ENCODE measurements at regions not wholly inside any gene's neighbourhood (a gene's known extent, or its start where the extent isn't known, plus 50 kb on each side); places are given as distances from the start of the nearest gene placed in this dataset.

GRCh38 chr4:32219306-32220075, 1499.3 kb downstream of the PCDH7 start:
- H3K4me1 ChIP-seq: no peaks in the 10 kb centered on the region
- ChIA-PET POLR2A (no interaction called here), CTCF (no interaction called here)
- H3K36me3 ChIP-seq (ENCODE audit: control insufficient read depth, insufficient read depth, low read length): no peaks in the 10 kb centered on the region
- TF ChIP-seq, protein P1, sequence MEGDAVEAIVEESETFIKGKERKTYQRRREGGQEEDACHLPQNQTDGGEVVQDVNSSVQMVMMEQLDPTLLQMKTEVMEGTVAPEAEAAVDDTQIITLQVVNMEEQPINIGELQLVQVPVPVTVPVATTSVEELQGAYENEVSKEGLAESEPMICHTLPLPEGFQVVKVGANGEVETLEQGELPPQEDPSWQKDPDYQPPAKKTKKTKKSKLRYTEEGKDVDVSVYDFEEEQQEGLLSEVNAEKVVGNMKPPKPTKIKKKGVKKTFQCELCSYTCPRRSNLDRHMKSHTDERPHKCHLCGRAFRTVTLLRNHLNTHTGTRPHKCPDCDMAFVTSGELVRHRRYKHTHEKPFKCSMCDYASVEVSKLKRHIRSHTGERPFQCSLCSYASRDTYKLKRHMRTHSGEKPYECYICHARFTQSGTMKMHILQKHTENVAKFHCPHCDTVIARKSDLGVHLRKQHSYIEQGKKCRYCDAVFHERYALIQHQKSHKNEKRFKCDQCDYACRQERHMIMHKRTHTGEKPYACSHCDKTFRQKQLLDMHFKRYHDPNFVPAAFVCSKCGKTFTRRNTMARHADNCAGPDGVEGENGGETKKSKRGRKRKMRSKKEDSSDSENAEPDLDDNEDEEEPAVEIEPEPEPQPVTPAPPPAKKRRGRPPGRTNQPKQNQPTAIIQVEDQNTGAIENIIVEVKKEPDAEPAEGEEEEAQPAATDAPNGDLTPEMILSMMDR (IDR thresholded peaks at IDR 0.05; ENCODE audit: insufficient read depth in 1 of 2, low read depth in 1 of 2, low read length in 1 of 2, severe bottlenecking in 1 of 2, unreplicated experiment in 1 of 2): no peak
- no TSS peak for BruUV-seq (replicated peaks)
- Mint-ChIP-seq H3K27me3 (ENCODE audit: insufficient read depth, unreplicated experiment) (no peaks in the 10 kb centered on the region), H3K4me3 (ENCODE audit: unreplicated experiment) (no peak overlapping the region), H3K4me1 (ENCODE audit: low read depth, unreplicated experiment) (no peaks in the 10 kb centered on the region), H3K36me3 (ENCODE audit: insufficient read depth, unreplicated experiment) (no peaks in the 10 kb centered on the region), H3K9me3 (ENCODE audit: unreplicated experiment) (no peaks in the 10 kb centered on the region), H3K27ac (ENCODE audit: unreplicated experiment) (no peak overlapping the region)
- intact Hi-C loops (cut with micrococcal nuclease; ENCODE audit: unreplicated experiment): no loop called here
- H3K4me3 ChIP-seq (ENCODE audit: low read depth, low read length): no peak overlapping the region
- no peak for DNase-seq
- H3K9me3 ChIP-seq: no peaks in the 10 kb centered on the region
- no peaks in the 10 kb centered on the region for H3K27me3 ChIP-seq (replicated peaks; ENCODE audit: control insufficient read depth, insufficient read depth, low read length)

GRCh38 chr4:32226204-32226603, 1506.0 kb downstream of the PCDH7 start:
- BruUV-seq (replicated peaks): no TSS peak
- no peaks in the 10 kb centered on the region for H3K9me3 ChIP-seq
- H3K36me3 ChIP-seq (ENCODE audit: control insufficient read depth, insufficient read depth, low read length): no peaks in the 10 kb centered on the region
- POLR2A ChIA-PET: no interaction called here
- no peaks in the 10 kb centered on the region for H3K9me3 Mint-ChIP-seq (ENCODE audit: unreplicated experiment)
- no peaks in the 10 kb centered on the region for H3K4me1 Mint-ChIP-seq (ENCODE audit: low read depth, unreplicated experiment)
- no peaks in the 10 kb centered on the region for H3K27me3 ChIP-seq (replicated peaks; ENCODE audit: control insufficient read depth, insufficient read depth, low read length)
- TF ChIP-seq, protein P1 (IDR thresholded peaks at IDR 0.05; ENCODE audit: insufficient read depth in 1 of 2, low read depth in 1 of 2, low read length in 1 of 2, severe bottlenecking in 1 of 2, unreplicated experiment in 1 of 2): no peak
- H3K4me3 Mint-ChIP-seq (ENCODE audit: unreplicated experiment): no peak overlapping the region
- DNase-seq: no peak
- H3K27ac Mint-ChIP-seq (ENCODE audit: unreplicated experiment): no peak overlapping the region
- no peaks in the 10 kb centered on the region for H3K4me1 ChIP-seq
- CTCF ChIA-PET: no interaction called here
- H3K4me3 ChIP-seq (ENCODE audit: low read depth, low read length): no peak overlapping the region
- no peaks in the 10 kb centered on the region for H3K36me3 Mint-ChIP-seq (ENCODE audit: insufficient read depth, unreplicated experiment)
- H3K27me3 Mint-ChIP-seq (ENCODE audit: insufficient read depth, unreplicated experiment): no peaks in the 10 kb centered on the region
- intact Hi-C loops (cut with micrococcal nuclease; ENCODE audit: unreplicated experiment): no loop called here

DNA sequence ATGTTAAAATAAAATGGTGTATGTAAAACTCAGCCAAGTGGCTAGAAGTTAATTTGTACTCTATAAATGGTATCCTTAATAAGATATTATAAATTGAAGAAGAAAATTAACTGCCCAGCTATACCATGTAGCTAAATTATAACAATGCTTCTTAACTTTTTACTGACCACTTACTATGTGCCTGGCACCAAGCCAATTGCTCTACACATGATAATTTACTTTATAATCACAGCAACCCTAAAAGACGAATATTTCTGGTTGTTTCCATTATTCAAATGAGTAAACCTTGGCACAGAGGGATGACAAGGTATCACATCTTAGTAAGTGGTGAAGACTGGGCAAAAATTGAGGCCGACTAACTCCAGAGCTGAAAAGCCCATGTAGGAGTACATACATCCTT, 1506.6 kb downstream of the PCDH7 start:
- CTCF ChIA-PET: no interaction called here
- Histone ChIP-seq H3K4me3 (ENCODE audit: low read depth, low read length) (no peak overlapping the region), H3K9me3 (no peaks in the 10 kb centered on the region), H3K36me3 (ENCODE audit: control insufficient read depth, insufficient read depth, low read length) (no peaks in the 10 kb centered on the region), H3K4me1 (no peaks in the 10 kb centered on the region), H3K27me3 (replicated peaks; ENCODE audit: control insufficient read depth, insufficient read depth, low read length) (no peaks in the 10 kb centered on the region)
- POLR2A ChIA-PET: no interaction called here
- Mint-ChIP-seq H3K27me3 (ENCODE audit: insufficient read depth, unreplicated experiment) (no peaks in the 10 kb centered on the region), H3K27ac (ENCODE audit: unreplicated experiment) (no peak overlapping the region), H3K4me1 (ENCODE audit: low read depth, unreplicated experiment) (no peaks in the 10 kb centered on the region), H3K4me3 (ENCODE audit: unreplicated experiment) (no peak overlapping the region), H3K36me3 (ENCODE audit: insufficient read depth, unreplicated experiment) (no peaks in the 10 kb centered on the region), H3K9me3 (ENCODE audit: unreplicated experiment) (no peaks in the 10 kb centered on the region)
- intact Hi-C loops (cut with micrococcal nuclease; ENCODE audit: unreplicated experiment): no loop called here
- no peak for DNase-seq
- BruUV-seq (replicated peaks): no TSS peak
- TF ChIP-seq, protein P1 (IDR thresholded peaks at IDR 0.05; ENCODE audit: insufficient read depth in 1 of 2, low read depth in 1 of 2, low read length in 1 of 2, severe bottlenecking in 1 of 2, unreplicated experiment in 1 of 2): no peak

All from Caco-2 (cell line).